Neuronal stem cell (in vitro differentiated cells): ENCODE measurements at regions not wholly inside any gene's neighbourhood (a gene's known extent, or its start where the extent isn't known, plus 50 kb on each side); places are given as distances from the start of the nearest gene placed in this dataset.

Experiments used
- DNase-seq: peaks from one replicate; pipeline ENCODE4 v3.0.0-alpha.2; 2013; ENCODE audit warnings: low spot score
- H2AFZ ChIP-seq: one replicate; pipeline ENCODE4 v1.6.1; 2013; ENCODE audit warnings: mild to moderate bottlenecking, low read length, inconsistent platforms
- H2AK5ac ChIP-seq: 2 replicates; pipeline ENCODE4 v1.6.1; 2013; ENCODE audit warnings: low read depth, mild to moderate bottlenecking, inconsistent platforms, low read length, moderate library complexity, mixed read lengths
- H2BK120ac ChIP-seq: 2 replicates; pipeline ENCODE4 v1.6.1; 2013; ENCODE audit warnings: low read depth, mild to moderate bottlenecking, inconsistent platforms, low read length, moderate library complexity, mixed read lengths
- H2BK12ac ChIP-seq: one replicate; pipeline ENCODE4 v1.6.1; 2013; ENCODE audit warnings: low read length, inconsistent platforms
- H2BK15ac ChIP-seq: 2 replicates; pipeline ENCODE4 v1.6.1; 2013; ENCODE audit warnings: mild to moderate bottlenecking, low read length, inconsistent platforms, mixed read lengths
- H2BK5ac ChIP-seq: one replicate; pipeline ENCODE4 v1.6.1; 2013; ENCODE audit warnings: inconsistent platforms, mild to moderate bottlenecking, low read length, moderate library complexity
- H3K14ac ChIP-seq: one replicate; pipeline ENCODE4 v1.6.1; 2013; ENCODE audit warnings: low read length, inconsistent platforms
- H3K18ac ChIP-seq: 2 replicates; pipeline ENCODE4 v1.6.1; 2013; ENCODE audit warnings: low read length, inconsistent platforms
- H3K23ac ChIP-seq: 2 replicates; pipeline ENCODE4 v1.6.1; 2013; ENCODE audit warnings: low read depth, mild to moderate bottlenecking, mixed read lengths, low read length, inconsistent platforms; ENCODE audit not compliant: poor library complexity
- H3K27ac ChIP-seq: replicated peaks from 3 replicates; pipeline ENCODE4 v1.5.1; 2013; ENCODE audit warnings: low read length, inconsistent platforms
- H3K27me3 ChIP-seq, 3 experiments: 2 replicates each; pipeline ENCODE4 v1.6.1; 2013; ENCODE audit warnings: low read length in 3 of 3, mild to moderate bottlenecking in 2 of 3, inconsistent platforms in 1 of 3, low read depth in 1 of 3, mixed read lengths in 1 of 3, moderate library complexity in 1 of 3; ENCODE audit not compliant: control insufficient read depth in 3 of 3, insufficient read depth in 3 of 3
- H3K36me3 ChIP-seq, 2 donors: replicated peaks in 1 of 2; 2 replicates each; pipeline ENCODE4 v1.6.1; 2013; ENCODE audit warnings: low read length in 2 of 2; ENCODE audit not compliant: control insufficient read depth in 2 of 2, insufficient read depth in 2 of 2
- H3K4ac ChIP-seq: 2 replicates; pipeline ENCODE4 v1.6.1; 2013; ENCODE audit warnings: inconsistent platforms, mild to moderate bottlenecking, low read length, moderate library complexity
- H3K4me1 ChIP-seq, 2 donors: 1 replicate in 1 of 2; 2 replicates in 1 of 2; pipeline ENCODE4 v1.6.1; 2013; ENCODE audit warnings: low read length in 2 of 2, low read depth in 1 of 2; ENCODE audit not compliant: control insufficient read depth in 2 of 2, insufficient read depth in 1 of 2
- H3K4me2 ChIP-seq: one replicate; pipeline ENCODE4 v1.6.1; 2013; ENCODE audit warnings: mild to moderate bottlenecking, low read length, inconsistent platforms; ENCODE audit not compliant: insufficient read depth, poor library complexity, severe bottlenecking
- H3K4me3 ChIP-seq, 2 donors: 2 replicates each; pipeline ENCODE4 v1.5.1; 2013; ENCODE audit warnings: low read length in 2 of 2, mild to moderate bottlenecking in 2 of 2, inconsistent platforms in 1 of 2, moderate library complexity in 1 of 2
- H3K79me1 ChIP-seq: one replicate; pipeline ENCODE4 v1.6.1; 2013; ENCODE audit warnings: low read depth, mild to moderate bottlenecking, inconsistent platforms, low read length, moderate library complexity
- H3K9ac ChIP-seq: one replicate; pipeline ENCODE4 v1.6.1; 2013; ENCODE audit warnings: mild to moderate bottlenecking, low read depth, low read length, inconsistent platforms; ENCODE audit not compliant: poor library complexity
- H3K9me3 ChIP-seq, 2 donors: replicated peaks in 1 of 2; 2 replicates each; pipeline versions ENCODE3 to v1.6.1; 2013; ENCODE audit warnings: low read length in 2 of 2, mild to moderate bottlenecking in 2 of 2, inconsistent platforms in 1 of 2, low read depth in 1 of 2, mixed read lengths in 1 of 2, moderate library complexity in 1 of 2; ENCODE audit not compliant: control insufficient read depth in 2 of 2, insufficient read depth in 1 of 2
- H4K8ac ChIP-seq: one replicate; pipeline ENCODE4 v1.6.1; 2013; ENCODE audit warnings: low read depth, mild to moderate bottlenecking, inconsistent platforms, low read length, moderate library complexity
- H4K91ac ChIP-seq: one replicate; pipeline ENCODE4 v1.6.1; 2013; ENCODE audit warnings: low read length, low read depth, mild to moderate bottlenecking, inconsistent platforms; ENCODE audit not compliant: poor library complexity
- WGBS, 2 donors: extraction: QIAGEN DNeasy Blood & Tissue Kit; methylation state at CpG; one replicate each; pipeline ENCODE4 v1.1.7; 2013; ENCODE audit warnings: missing lambda C conversion rate in 2 of 2, mixed read lengths in 1 of 2; ENCODE audit not compliant: insufficient read length in 2 of 2, insufficient replicate concordance in 1 of 2; ENCODE audit errors: extremely low coverage in 2 of 2; 5-methylcytosine and 5-hydroxymethylcytosine counted together

GRCh38 chr3:20528180-20528770 lies 342.3 kb upstream of the SGO1 start:
- WGBS, 2 donors = no CpG with 5 or more reads among the region's 5 CpGs
- no peaks in the 10 kb centered on the region for H3K79me1 ChIP-seq
- H3K23ac ChIP-seq = no peak overlapping the region
- no peak overlapping the region for H2BK15ac ChIP-seq
- no peak overlapping the region for H2AK5ac ChIP-seq
- H3K4me3 ChIP-seq = no peak overlapping the region
- no peak overlapping the region for H3K9ac ChIP-seq
- no peak overlapping the region for H2AFZ ChIP-seq
- no peak overlapping the region for H3K18ac ChIP-seq
- no peak overlapping the region for H3K4me2 ChIP-seq
- peaks cover 0 to 1% of the 10 kb centered on the region in 2 donors for H3K4me1 ChIP-seq
- H3K4ac ChIP-seq = no peak overlapping the region
- H3K14ac ChIP-seq = no peak overlapping the region
- no peaks in the 10 kb centered on the region for H3K36me3 ChIP-seq
- H3K27ac ChIP-seq = no peak overlapping the region
- no peak overlapping the region for H2BK120ac ChIP-seq
- H3K27me3 ChIP-seq = no peaks in the 10 kb centered on the region
- no peak overlapping the region for H4K8ac ChIP-seq
- DNase-seq = no peak
- no peak overlapping the region for H4K91ac ChIP-seq
- H2BK12ac ChIP-seq = no peak overlapping the region
- no peak overlapping the region for H2BK5ac ChIP-seq
- no peaks in the 10 kb centered on the region for H3K9me3 ChIP-seq

- no peak overlapping the region for H2BK12ac ChIP-seq
- H3K27me3 ChIP-seq = no peaks in the 10 kb centered on the region
- no peak overlapping the region for H3K18ac ChIP-seq
- no peak overlapping the region for H2BK5ac ChIP-seq
- no peak overlapping the region for H2BK15ac ChIP-seq
- WGBS, 2 donors = no CpG with 5 or more reads among the region's 1 CpG
- no peak overlapping the region for H3K27ac ChIP-seq
- H2AK5ac ChIP-seq = no peak overlapping the region
- no peak overlapping the region for H3K9ac ChIP-seq
- H2AFZ ChIP-seq = no peak overlapping the region
- H3K4me3 ChIP-seq = no peak overlapping the region
- H3K79me1 ChIP-seq = no peaks in the 10 kb centered on the region
- no peak for DNase-seq
- H3K14ac ChIP-seq = no peak overlapping the region
- no peak overlapping the region for H3K4me2 ChIP-seq
- H2BK120ac ChIP-seq = no peak overlapping the region
- H3K4ac ChIP-seq = no peak overlapping the region
- no peak overlapping the region for H4K91ac ChIP-seq
- no peak overlapping the region for H4K8ac ChIP-seq
- H3K9me3 ChIP-seq = no peaks in the 10 kb centered on the region
- peaks cover 0 to 1% of the 10 kb centered on the region in 2 donors for H3K4me1 ChIP-seq
- no peaks in the 10 kb centered on the region for H3K36me3 ChIP-seq
- H3K23ac ChIP-seq = no peak overlapping the region
Observed at GRCh38 chr3:20527368-20527767, 341.4 kb upstream of the SGO1 start.

GRCh38 chr3:20524328-20524727 lies 338.3 kb upstream of the SGO1 start:
- Histone ChIP-seq H3K9me3 (no peaks in the 10 kb centered on the region), H2BK15ac (no peak overlapping the region), H4K91ac (no peak overlapping the region), H3K4me3 (no peak overlapping the region), H3K4me2 (no peak overlapping the region), H2AFZ (no peak overlapping the region), H3K4me1 (peaks cover 0 to 1% of the 10 kb centered on the region in 2 donors), H2AK5ac (no peak overlapping the region), H2BK120ac (no peak overlapping the region), H4K8ac (no peak overlapping the region), H3K27ac (no peak overlapping the region), H3K23ac (no peak overlapping the region), H3K4ac (no peak overlapping the region), H3K79me1 (no peaks in the 10 kb centered on the region), H3K27me3 (no peaks in the 10 kb centered on the region), H2BK12ac (no peak overlapping the region), H3K36me3 (no peaks in the 10 kb centered on the region), H2BK5ac (no peak overlapping the region), H3K14ac (no peak overlapping the region), H3K18ac (no peak overlapping the region), H3K9ac (no peak overlapping the region)
- no peak for DNase-seq

- no peak overlapping the region for H3K23ac ChIP-seq
- no peak overlapping the region for H3K14ac ChIP-seq
- peaks cover 0 to 1% of the 10 kb centered on the region in 2 donors for H3K4me1 ChIP-seq
- no peak overlapping the region for H3K4ac ChIP-seq
- H3K4me2 ChIP-seq = no peak overlapping the region
- H3K79me1 ChIP-seq = no peaks in the 10 kb centered on the region
- H2BK5ac ChIP-seq = no peak overlapping the region
- DNase-seq = no peak
- no peak overlapping the region for H4K91ac ChIP-seq
- H3K27ac ChIP-seq = no peak overlapping the region
- H2BK120ac ChIP-seq = no peak overlapping the region
- no peak overlapping the region for H3K9ac ChIP-seq
- H3K4me3 ChIP-seq = no peak overlapping the region
- no peaks in the 10 kb centered on the region for H3K9me3 ChIP-seq
- H4K8ac ChIP-seq = no peak overlapping the region
- H3K18ac ChIP-seq = no peak overlapping the region
- H2AFZ ChIP-seq = no peak overlapping the region
- no peaks in the 10 kb centered on the region for H3K27me3 ChIP-seq
- H2BK15ac ChIP-seq = no peak overlapping the region
- H3K36me3 ChIP-seq = no peaks in the 10 kb centered on the region
- no peak overlapping the region for H2AK5ac ChIP-seq
- H2BK12ac ChIP-seq = no peak overlapping the region
Observed at GRCh38 chr3:20523293-20523692, 337.3 kb upstream of the SGO1 start.
